IMR-90 (cell line): ENCODE measurements at regions not wholly inside any gene's neighbourhood (a gene's known extent, or its start where the extent isn't known, plus 50 kb on each side); places are given as distances from the start of the nearest gene placed in this dataset.

Experiments used
- ATAC-seq: fragments of 200-7000 bp; cut with Tn5 transposase; 2 replicates; pipeline ENCODE4 v1.9.1; 2020; ENCODE audit warnings: low read depth, mild to moderate bottlenecking, moderate library complexity
- BruUV-seq: library from RNA; stranded (reverse); fragments of 400-500 nt; replicated peaks from 2 replicates; lab custom pipeline; 2021; lab: Mats Ljungman, UMichigan
- CTCF ChIA-PET: fragments of 300-600 bp; formaldehyde crosslinking; extraction: SDS; loops from one replicate; lab custom pipeline; 2021; ENCODE audit warnings: antibody characterized with exemption; lab: Yijun Ruan, JAX
- POLR2A ChIA-PET: fragments of 300-600 bp; sonication (Branson Sonifier 250); formaldehyde crosslinking; loops from one replicate; lab custom pipeline; 2022; ENCODE audit warnings: antibody characterized with exemption; ENCODE audit not compliant: unreplicated experiment; lab: Charles Lee
- DNase-seq: peaks from one replicate; pipeline ENCODE4 v3.0.0; 2013
- H2AFZ ChIP-seq: replicated peaks from 2 replicates; pipeline ENCODE3; 2013; ENCODE audit warnings: low read length, mild to moderate bottlenecking; ENCODE audit not compliant: poor library complexity
- H2AK5ac ChIP-seq: 2 replicates; pipeline ENCODE4 v1.6.1; 2013; ENCODE audit warnings: low read depth, low read length, inconsistent platforms
- H2AK9ac ChIP-seq: replicated peaks from 2 replicates; pipeline ENCODE3; 2013; ENCODE audit warnings: mild to moderate bottlenecking, low read depth, low read length, moderate library complexity; ENCODE audit not compliant: poor library complexity
- H2BK120ac ChIP-seq: 2 replicates; pipeline ENCODE4 v1.6.1; 2013; ENCODE audit warnings: low read depth, low read length, inconsistent platforms
- H2BK15ac ChIP-seq: 3 replicates; pipeline ENCODE4 v1.6.1; 2013; ENCODE audit warnings: low read depth, low read length, inconsistent platforms
- H2BK20ac ChIP-seq: 2 replicates; pipeline ENCODE4 v1.6.1; 2013; ENCODE audit warnings: low read depth, mild to moderate bottlenecking, inconsistent platforms, low read length, moderate library complexity
- H2BK5ac ChIP-seq: 2 replicates; pipeline ENCODE4 v1.6.1; 2013; ENCODE audit warnings: mild to moderate bottlenecking, low read depth, low read length, inconsistent platforms; ENCODE audit not compliant: poor library complexity, severe bottlenecking
- H3K14ac ChIP-seq: replicated peaks from 2 replicates; pipeline ENCODE4 v1.6.1; 2013; ENCODE audit warnings: low read depth, low read length, inconsistent platforms
- H3K18ac ChIP-seq: 2 replicates; pipeline ENCODE4 v1.6.1; 2013; ENCODE audit warnings: low read depth, low read length, control low read depth
- H3K23ac ChIP-seq: 2 replicates; pipeline ENCODE4 v1.6.1; 2013; ENCODE audit warnings: low read depth, low read length, inconsistent platforms
- H3K27ac ChIP-seq: 2 replicates; pipeline ENCODE4 v1.5.1; 2013; ENCODE audit warnings: mild to moderate bottlenecking, control low read depth, low read length; ENCODE audit not compliant: insufficient read depth
- H3K27me3 ChIP-seq: 2 replicates; pipeline ENCODE4 v1.6.1; 2013; ENCODE audit warnings: low read length; ENCODE audit not compliant: control insufficient read depth, insufficient read depth
- H3K36me3 ChIP-seq: 2 replicates; pipeline ENCODE4 v1.6.1; 2013; ENCODE audit warnings: low read length, mixed read lengths; ENCODE audit not compliant: control insufficient read depth, insufficient read depth
- H3K4ac ChIP-seq: 2 replicates; pipeline ENCODE4 v1.6.1; 2013; ENCODE audit warnings: low read depth, low read length, inconsistent platforms
- H3K4me1 ChIP-seq: 2 replicates; pipeline ENCODE4 v1.6.1; 2013; ENCODE audit warnings: low read length, mixed read lengths; ENCODE audit not compliant: control insufficient read depth, insufficient read depth
- H3K4me2 ChIP-seq: 2 replicates; pipeline ENCODE4 v1.6.1; 2013; ENCODE audit warnings: low read depth, mild to moderate bottlenecking, control low read depth, low read length, moderate library complexity
- H3K4me3 ChIP-seq: 2 replicates; pipeline ENCODE4 v1.5.1; 2013; ENCODE audit warnings: low read depth, mild to moderate bottlenecking, control low read depth, low read length, moderate library complexity; ENCODE audit not compliant: insufficient read depth
- H3K56ac ChIP-seq: 2 replicates; pipeline ENCODE4 v1.6.1; 2013; ENCODE audit warnings: low read length, inconsistent platforms; ENCODE audit not compliant: insufficient read depth; ENCODE audit errors: extremely low read depth
- H3K79me1 ChIP-seq, 2 experiments: 2 replicates each; pipeline ENCODE4 v1.6.1; 2013; ENCODE audit warnings: low read length in 2 of 2, inconsistent platforms in 1 of 2, low read depth in 1 of 2
- H3K9ac ChIP-seq: 2 replicates; pipeline ENCODE4 v1.6.1; 2013; ENCODE audit warnings: low read depth, low read length, control low read depth
- H3K9me1 ChIP-seq: 2 replicates; pipeline ENCODE4 v1.6.1; 2013; ENCODE audit warnings: low read length, inconsistent platforms; ENCODE audit not compliant: insufficient read depth
- H3K9me3 ChIP-seq: 2 replicates; pipeline ENCODE4 v1.6.1; 2013; ENCODE audit warnings: low read length; ENCODE audit not compliant: control insufficient read depth, insufficient read depth
- H4K20me1 ChIP-seq: 2 replicates; pipeline ENCODE4 v1.6.1; 2013; ENCODE audit warnings: low read length, inconsistent platforms; ENCODE audit not compliant: insufficient read depth
- H4K5ac ChIP-seq: 2 replicates; pipeline ENCODE4 v1.6.1; 2013; ENCODE audit warnings: mild to moderate bottlenecking, low read depth, low read length, control low read depth
- H4K8ac ChIP-seq, 2 experiments: 2 replicates each; pipeline ENCODE4 v1.6.1; 2013; ENCODE audit warnings: low read depth in 2 of 2, low read length in 2 of 2, control low read depth in 1 of 2, inconsistent platforms in 1 of 2
- H4K91ac ChIP-seq: 2 replicates; pipeline ENCODE4 v1.6.1; 2013; ENCODE audit warnings: low read depth, low read length, inconsistent platforms; ENCODE audit not compliant: insufficient read depth
- CTCF ChIP-seq: conservative IDR thresholded peaks from 2 replicates; pipeline ENCODE4 v1.5.1; 2012; ENCODE audit warnings: mild to moderate bottlenecking, low read depth, low read length, improper control_type of control experiment
- MAFK ChIP-seq: IDR thresholded peaks from 2 replicates; pipeline ENCODE4 v1.6.1; 2012; ENCODE audit warnings: low read depth, low read length, improper control_type of control experiment
- MAZ ChIP-seq: IDR thresholded peaks from 2 replicates; pipeline ENCODE4 v1.6.1; 2012; ENCODE audit warnings: low read depth, mild to moderate bottlenecking, low read length, improper control_type of control experiment, moderate library complexity, borderline replicate concordance
- WGBS, 2 experiments: methylation state at CpG; one replicate each; pipeline versions ENCODE4 v1.1.5 to v1.1.7; 2013; ENCODE audit warnings: missing lambda C conversion rate in 2 of 2; ENCODE audit not compliant: insufficient read length in 1 of 2; ENCODE audit errors: extremely low coverage in 2 of 2; 5-methylcytosine and 5-hydroxymethylcytosine counted together
- dilution Hi-C: fragments of 300-500 bp; cut with HindIII; formaldehyde crosslinking; loops from one replicate; pipeline ENCODE4 v1.14.3; 2018; ENCODE audit warnings: low sequenced_read_pairs; ENCODE audit not compliant: unreplicated experiment
- in situ Hi-C: fragments of 300-500 bp; cut with MboI; formaldehyde crosslinking; loops from 3 replicates; pipeline ENCODE4 v1.14.3; 2019; ENCODE audit warnings: low sequenced_read_pairs, inconsistent platforms, mixed read lengths
- intact Hi-C: fragments of 100-400 bp; cut with micrococcal nuclease; formaldehyde crosslinking; loops from 2 replicates; pipeline ENCODE4 v1.10.0; 2022

GRCh38 chr2:176521878-176522670 is 252.8 kb downstream of the MTX2 start:
- no peak for ATAC-seq
- H3K14ac ChIP-seq = no peak overlapping the region
- no peaks in the 10 kb centered on the region for H3K9me1 ChIP-seq
- H3K18ac ChIP-seq = no peak overlapping the region
- ChIA-PET CTCF (no interaction called here), POLR2A (no interaction called here)
- peaks cover 2% of the 10 kb centered on the region; the same call in 1 of the 2 replicates for H3K27me3 ChIP-seq
- H3K4me2 ChIP-seq = no peak overlapping the region
- dilution Hi-C loops (no loop called here), intact Hi-C loops (no loop called here), in situ Hi-C loops (no loop called here)
- H3K9ac ChIP-seq = no peak overlapping the region
- no peak overlapping the region for H4K91ac ChIP-seq
- no peak overlapping the region for H2AFZ ChIP-seq
- no peaks in the 10 kb centered on the region for H3K4me1 ChIP-seq
- whole genome bisulfite sequencing, 2 experiments = 29% methylated on average over 2 of the region's 3 CpGs; no CpG with 5 or more reads in 1 of the 2 experiments
- H3K4me3 ChIP-seq = no peak overlapping the region
- H3K4ac ChIP-seq = no peak overlapping the region
- no peak overlapping the region for H2AK5ac ChIP-seq
- no peak overlapping the region for H2BK20ac ChIP-seq
- no TSS peak for BruUV-seq
- no peaks in the 10 kb centered on the region for H3K79me1 ChIP-seq
- H2AK9ac ChIP-seq = no peak overlapping the region
- DNase-seq = no peak
- no peak overlapping the region for H3K23ac ChIP-seq
- no peak overlapping the region for H2BK5ac ChIP-seq
- H3K56ac ChIP-seq = no peak overlapping the region
- H2BK120ac ChIP-seq = no peak overlapping the region
- no peaks in the 10 kb centered on the region for H3K36me3 ChIP-seq
- H3K27ac ChIP-seq = no peak overlapping the region
- H2BK15ac ChIP-seq = no peak overlapping the region
- H4K5ac ChIP-seq = no peak overlapping the region
- no peaks in the 10 kb centered on the region for H3K9me3 ChIP-seq
- no peak overlapping the region for H4K8ac ChIP-seq
- no peaks in the 10 kb centered on the region for H4K20me1 ChIP-seq
- TF ChIP-seq MAZ (no peak), CTCF (no peak), MAFK (no peak)
